Naive thymus-derived CD4-positive, alpha-beta T cell (primary cell): ENCODE measurements at regions not wholly inside any gene's neighbourhood (a gene's known extent, or its start where the extent isn't known, plus 50 kb on each side); places are given as distances from the start of the nearest gene placed in this dataset.

ENCODE experiments used
- ATAC-seq: fragments of 150-1000 bp; cut with Tn5 transposase; 2 replicates; pipeline ENCODE4 v1.10.0; 2021; ENCODE audit warnings: mild to moderate bottlenecking, moderate library complexity
- CTCF ChIA-PET: fragments of 350-600 bp; sonication (Branson Sonifier 250); formaldehyde crosslinking; loops from one replicate; lab custom pipeline; 2021; ENCODE audit warnings: antibody characterized with exemption; lab: Charles Lee
- POLR2A ChIA-PET: fragments of 350-600 bp; sonication (Branson Sonifier 250); formaldehyde crosslinking; loops from one replicate; lab custom pipeline; 2021; ENCODE audit warnings: antibody characterized with exemption, inconsistent platforms; lab: Charles Lee
- DNase-seq, 9 donors: peaks; one replicate each; pipeline versions ENCODE4 v3.0.0 to v3.0.0-alpha.2; 2020 to 2022; ENCODE audit warnings: mixed read lengths in 1 of 9
- H3K27ac ChIP-seq: one replicate; pipeline ENCODE4 v1.7.0; 2013; ENCODE audit warnings: mild to moderate bottlenecking, low read depth, low read length, moderate library complexity
- H3K27me3 ChIP-seq, 2 donors: one replicate each; pipeline ENCODE4 v1.7.0; 2013; ENCODE audit warnings: low read length in 2 of 2, mild to moderate bottlenecking in 2 of 2, moderate library complexity in 2 of 2; ENCODE audit not compliant: control insufficient read depth in 2 of 2, insufficient read depth in 2 of 2
- H3K36me3 ChIP-seq, 3 experiments: 1 replicate in 2 of 3; 2 replicates in 1 of 3; pipeline ENCODE4 v1.7.0; 2013; ENCODE audit warnings: low read length in 3 of 3, mild to moderate bottlenecking in 3 of 3, moderate library complexity in 1 of 3; ENCODE audit not compliant: insufficient read depth in 3 of 3, control insufficient read depth in 2 of 3
- H3K4me1 ChIP-seq, 2 donors: one replicate each; pipeline ENCODE4 v1.7.0; 2013; ENCODE audit warnings: low read length in 2 of 2, mild to moderate bottlenecking in 2 of 2, moderate library complexity in 1 of 2; ENCODE audit not compliant: control insufficient read depth in 2 of 2, insufficient read depth in 2 of 2
- H3K4me3 ChIP-seq: 2 replicates; pipeline ENCODE4 v1.7.0; 2013; ENCODE audit warnings: mild to moderate bottlenecking, low read length
- H3K9me3 ChIP-seq, 3 experiments: 1 replicate in 2 of 3; 2 replicates in 1 of 3; pipeline ENCODE4 v1.7.0; 2013; ENCODE audit warnings: low read length in 3 of 3; ENCODE audit not compliant: control insufficient read depth in 2 of 3
- H3K27ac Mint-ChIP-seq, 9 donors: one replicate each; pipeline ENCODE4 v1.8.0; 2020 to 2022; ENCODE audit warnings: mixed read lengths in 9 of 9, mild to moderate bottlenecking in 8 of 9, moderate library complexity in 5 of 9, inconsistent platforms in 2 of 9
- H3K27me3 Mint-ChIP-seq, 5 donors: one replicate each; pipeline ENCODE4 v1.8.0; 2021 to 2022; ENCODE audit warnings: mixed read lengths in 5 of 5, mild to moderate bottlenecking in 1 of 5
- H3K36me3 Mint-ChIP-seq, 5 donors: one replicate each; pipeline ENCODE4 v1.8.0; 2020 to 2022; ENCODE audit warnings: mixed read lengths in 5 of 5, mild to moderate bottlenecking in 3 of 5, inconsistent platforms in 1 of 5
- H3K4me1 Mint-ChIP-seq, 7 donors: one replicate each; pipeline ENCODE4 v1.8.0; 2020 to 2022; ENCODE audit warnings: mixed read lengths in 7 of 7, mild to moderate bottlenecking in 3 of 7, inconsistent platforms in 1 of 7
- H3K4me3 Mint-ChIP-seq, 10 donors: one replicate each; pipeline ENCODE4 v1.8.0; 2020 to 2022; ENCODE audit warnings: mild to moderate bottlenecking in 10 of 10, mixed read lengths in 10 of 10, moderate library complexity in 6 of 10, inconsistent platforms in 2 of 10
- H3K9me3 Mint-ChIP-seq, 11 donors: one replicate each; pipeline ENCODE4 v1.8.0; 2020 to 2022; ENCODE audit warnings: mixed read lengths in 11 of 11, mild to moderate bottlenecking in 4 of 11, inconsistent platforms in 1 of 11, moderate library complexity in 1 of 11
- intact Hi-C, 2 donors: fragments of 100-400 bp; cut with micrococcal nuclease; formaldehyde crosslinking; loops; one replicate each; pipeline ENCODE4 v1.15.1; 2023

DNA sequence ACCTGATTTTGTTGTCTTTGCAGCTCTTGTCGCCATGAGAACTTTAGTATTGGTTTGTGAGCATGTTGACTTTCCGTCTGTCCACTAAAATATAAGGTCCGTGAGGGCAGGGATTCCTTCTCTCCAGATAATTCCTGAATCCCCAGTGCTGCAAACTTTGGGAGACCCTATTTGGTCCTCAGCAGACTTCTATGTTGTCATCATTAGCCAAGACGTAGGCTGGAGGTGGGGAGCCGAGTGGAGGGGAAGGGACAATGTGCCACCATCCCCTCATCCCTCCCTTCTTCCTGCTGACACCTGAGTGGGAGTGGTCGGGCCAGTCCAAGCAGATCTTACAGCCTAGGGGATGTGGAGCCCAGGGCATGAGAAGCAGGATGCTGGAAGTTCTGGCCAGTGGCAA is 690.6 kb downstream of the TBC1D22A start:
- intact Hi-C loops, result no loop called here
- Mint-ChIP-seq H3K27me3 (peaks cover 0 to 19% (median 0%) of the 10 kb centered on the region in 5 donors), H3K4me3 (no peak overlapping the region), H3K9me3 (peaks cover 4 to 28% (median 13%) of the 10 kb centered on the region in 11 donors), H3K27ac (no peak overlapping the region), H3K36me3 (peaks cover 0 to 9% (median 4%) of the 10 kb centered on the region in 5 donors), H3K4me1 (peaks cover 0 to 1% (median 0%) of the 10 kb centered on the region in 7 donors)
- no peak for DNase-seq
- H3K4me1 ChIP-seq, result no peaks in the 10 kb centered on the region
- H3K9me3 ChIP-seq, result peaks cover 0 to 9% (median 0%) of the 10 kb centered on the region in 3 experiments
- H3K27ac ChIP-seq, result no peak overlapping the region
- no peak overlapping the region for H3K4me3 ChIP-seq
- ChIA-PET POLR2A (no interaction called here), CTCF (no interaction called here)
- H3K27me3 ChIP-seq, result no peaks in the 10 kb centered on the region
- no peaks in the 10 kb centered on the region for H3K36me3 ChIP-seq
- ATAC-seq, result no peak

DNA sequence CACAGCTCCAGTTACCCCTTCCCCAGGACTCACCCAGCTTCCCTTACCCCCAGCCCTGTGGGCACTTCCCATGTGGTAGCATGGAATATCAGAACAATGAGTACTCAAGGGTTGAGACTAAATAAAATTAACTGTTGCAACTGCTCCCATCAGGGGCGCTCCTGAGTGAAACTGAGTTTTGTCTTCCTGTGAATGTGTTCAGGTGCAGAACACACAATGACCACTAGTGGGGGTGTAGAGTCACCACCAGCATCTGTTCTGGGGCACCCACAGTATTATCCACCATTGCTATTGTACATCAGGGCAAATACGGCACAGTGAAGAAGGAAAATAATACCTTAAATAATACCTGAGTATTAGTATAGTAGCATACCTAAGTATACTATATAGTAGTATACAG is 689.7 kb downstream of the TBC1D22A start:
- CTCF ChIA-PET, result no interaction called here
- DNase-seq, result no peak
- H3K4me3 Mint-ChIP-seq, result no peak overlapping the region
- H3K4me1 Mint-ChIP-seq, result peaks cover 0 to 1% (median 0%) of the 10 kb centered on the region in 7 donors
- no peaks in the 10 kb centered on the region for H3K36me3 ChIP-seq
- no peak overlapping the region for H3K4me3 ChIP-seq
- intact Hi-C loops, result no loop called here
- peaks cover 0 to 9% (median 4%) of the 10 kb centered on the region in 5 donors for H3K36me3 Mint-ChIP-seq
- ATAC-seq, result no peak
- no peak overlapping the region for H3K27ac Mint-ChIP-seq
- H3K9me3 ChIP-seq, result peaks cover 0 to 9% (median 0%) of the 10 kb centered on the region in 3 experiments
- peaks cover 5 to 28% (median 15%) of the 10 kb centered on the region in 11 donors for H3K9me3 Mint-ChIP-seq
- H3K27me3 ChIP-seq, result no peaks in the 10 kb centered on the region
- H3K4me1 ChIP-seq, result no peaks in the 10 kb centered on the region
- no peak overlapping the region for H3K27ac ChIP-seq
- H3K27me3 Mint-ChIP-seq, result peaks cover 0 to 20% (median 0%) of the 10 kb centered on the region in 5 donors
- POLR2A ChIA-PET, result no interaction called here

DNA sequence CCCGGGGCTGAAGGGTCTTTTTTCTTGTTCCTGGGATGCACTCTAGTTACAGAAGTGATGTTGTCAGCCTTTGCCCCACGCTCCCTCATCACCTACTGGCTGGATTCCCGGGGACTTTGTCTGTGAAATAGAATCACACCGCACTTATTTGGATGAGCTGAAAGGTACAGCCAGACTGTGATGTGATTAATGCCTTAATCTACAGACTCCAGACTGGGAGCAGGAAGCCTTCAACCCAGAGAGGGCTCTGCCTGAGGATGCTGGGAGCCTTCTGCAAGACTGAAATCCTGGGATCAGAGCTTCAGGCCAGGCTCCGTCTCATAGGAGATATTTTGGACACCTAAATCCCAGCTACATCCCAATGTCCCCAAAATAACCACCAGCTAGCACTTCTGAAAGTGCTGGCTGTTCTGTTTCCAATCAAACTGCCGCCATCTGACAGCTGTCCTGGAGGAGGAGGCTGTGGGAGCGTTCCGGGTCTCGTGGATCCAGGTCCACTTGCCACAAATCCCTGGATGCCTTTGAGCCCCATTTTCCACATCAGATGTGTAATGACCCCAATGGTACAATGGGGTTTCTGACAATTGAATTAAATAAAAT is 688.5 kb downstream of the TBC1D22A start:
- peaks cover 0 to 20% (median 0%) of the 10 kb centered on the region in 5 donors for H3K27me3 Mint-ChIP-seq
- H3K9me3 Mint-ChIP-seq, result peaks cover 5 to 28% (median 15%) of the 10 kb centered on the region in 11 donors
- no peaks in the 10 kb centered on the region for H3K27me3 ChIP-seq
- H3K36me3 ChIP-seq, result no peaks in the 10 kb centered on the region
- H3K4me1 ChIP-seq, result no peaks in the 10 kb centered on the region
- H3K27ac ChIP-seq, result no peak overlapping the region
- no peaks in the 10 kb centered on the region for H3K4me1 Mint-ChIP-seq
- ChIA-PET POLR2A (no interaction called here), CTCF (no interaction called here)
- H3K4me3 ChIP-seq, result no peak overlapping the region
- peaks cover 0 to 9% (median 0%) of the 10 kb centered on the region in 3 experiments for H3K9me3 ChIP-seq
- DNase-seq, result no peak
- H3K36me3 Mint-ChIP-seq, result peaks cover 0 to 9% (median 4%) of the 10 kb centered on the region in 5 donors
- H3K27ac Mint-ChIP-seq, result no peak overlapping the region
- H3K4me3 Mint-ChIP-seq, result no peak overlapping the region
- ATAC-seq, result no peak
- intact Hi-C loops, result no loop called here

DNA sequence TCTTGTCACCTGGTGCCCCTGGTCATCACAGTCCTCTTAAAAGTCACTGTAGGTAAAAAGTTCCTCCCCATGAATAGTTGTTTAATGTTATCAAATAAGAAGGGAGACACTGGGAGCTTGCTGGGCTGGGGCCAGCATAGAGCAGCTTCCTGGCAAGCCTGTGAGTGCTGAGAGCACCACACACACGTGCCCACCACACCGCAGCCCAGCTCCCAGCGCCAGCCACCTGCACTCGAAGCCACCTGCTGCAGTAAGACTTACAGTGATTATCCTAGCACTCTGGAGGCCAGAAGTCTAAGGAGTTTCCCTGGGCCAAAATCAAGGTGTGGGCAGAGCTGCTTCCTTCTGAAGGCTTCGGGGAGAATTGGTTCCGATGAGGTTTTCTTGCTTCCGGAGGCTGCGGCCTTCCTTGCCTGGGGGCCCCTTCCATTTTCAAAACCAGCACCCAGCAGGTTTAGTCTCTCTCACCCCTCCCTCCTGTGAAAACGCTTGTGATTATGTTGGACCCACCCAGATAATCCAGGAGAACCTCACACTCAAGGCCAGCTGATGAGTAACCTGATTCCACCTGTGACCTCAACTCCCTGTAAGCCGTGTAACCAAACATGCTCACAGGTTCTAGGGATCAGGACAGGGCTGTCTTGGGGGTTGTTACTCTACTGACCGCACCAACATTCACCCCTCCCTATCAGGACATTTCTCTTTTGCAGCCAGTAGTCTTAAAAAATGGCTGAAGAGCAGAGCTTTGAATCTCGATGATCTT is 687.2 kb downstream of the TBC1D22A start:
- no peak overlapping the region for H3K4me3 ChIP-seq
- ChIA-PET POLR2A (no interaction called here), CTCF (no interaction called here)
- peaks cover 0 to 9% (median 0%) of the 10 kb centered on the region in 3 experiments for H3K9me3 ChIP-seq
- H3K27me3 ChIP-seq, result no peaks in the 10 kb centered on the region
- H3K27ac ChIP-seq, result no peak overlapping the region
- ATAC-seq (no peak), DNase-seq (no peak)
- no peaks in the 10 kb centered on the region for H3K36me3 ChIP-seq
- peaks cover 5 to 20% (median 13%) of the 10 kb centered on the region in 11 donors for H3K9me3 Mint-ChIP-seq
- peaks cover 0 to 31% (median 0%) of the 10 kb centered on the region in 5 donors for H3K27me3 Mint-ChIP-seq
- intact Hi-C loops, result no loop called here
- peaks cover 0 to 9% (median 0%) of the 10 kb centered on the region in 5 donors for H3K36me3 Mint-ChIP-seq
- no peak overlapping the region for H3K27ac Mint-ChIP-seq
- no peak overlapping the region for H3K4me3 Mint-ChIP-seq
- peaks cover 0 to 6% (median 0%) of the 10 kb centered on the region in 7 donors for H3K4me1 Mint-ChIP-seq
- no peaks in the 10 kb centered on the region for H3K4me1 ChIP-seq

DNA sequence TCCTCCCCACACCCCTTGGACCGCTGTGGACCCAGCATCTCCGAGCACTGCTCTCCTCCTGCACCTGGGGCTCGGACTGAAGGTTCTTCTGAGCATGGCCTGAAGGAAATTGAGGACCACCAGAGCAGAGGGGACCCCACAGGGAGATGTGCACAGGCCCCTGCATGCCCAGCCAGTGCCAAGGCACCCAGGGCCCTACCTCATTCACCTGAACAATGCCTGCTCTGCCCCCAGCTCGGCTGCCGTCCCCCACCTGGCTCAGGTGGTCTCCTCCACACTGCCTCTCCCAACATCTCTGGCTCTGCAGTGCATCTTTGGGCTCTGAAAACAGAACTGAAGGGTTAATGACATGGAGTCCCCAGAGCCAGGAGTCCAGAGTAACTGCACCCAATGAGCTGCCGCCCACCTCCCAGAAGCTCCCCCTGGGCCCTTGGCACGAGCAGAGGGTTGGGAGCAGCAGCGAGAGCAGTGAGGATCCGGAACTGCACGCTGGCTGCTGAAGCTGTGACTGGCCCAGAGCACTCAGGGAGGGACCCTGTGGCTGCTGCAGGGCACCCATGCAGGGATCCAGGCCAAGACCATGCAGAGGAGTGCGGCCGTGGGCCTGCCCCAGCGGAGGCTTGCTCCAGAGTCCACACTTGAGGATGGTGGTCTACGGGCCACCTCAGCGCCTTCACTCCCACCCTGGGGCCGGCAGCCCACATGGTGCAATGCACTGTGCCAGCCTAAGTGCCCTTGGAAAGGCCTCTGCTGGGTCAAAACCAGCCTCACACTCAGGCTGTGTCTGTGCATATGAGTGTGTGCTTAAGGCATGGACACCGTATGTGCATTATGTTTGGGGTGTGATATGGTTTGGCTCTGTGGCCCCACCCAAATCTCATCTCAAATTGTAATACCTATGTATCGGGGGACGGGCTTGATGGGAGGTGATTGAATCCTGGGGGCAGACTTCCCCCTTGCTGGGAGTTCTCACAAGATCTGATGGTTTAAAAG is 686.1 kb downstream of the TBC1D22A start:
- Mint-ChIP-seq H3K9me3 (peaks cover 0 to 14% (median 6%) of the 10 kb centered on the region in 11 donors), H3K4me3 (no peak overlapping the region), H3K4me1 (peaks cover 0 to 6% (median 0%) of the 10 kb centered on the region in 7 donors), H3K27ac (no peak overlapping the region), H3K36me3 (peaks cover 0 to 4% (median 0%) of the 10 kb centered on the region in 5 donors), H3K27me3 (peaks cover 0 to 31% (median 0%) of the 10 kb centered on the region in 5 donors)
- no peak overlapping the region for H3K4me3 ChIP-seq
- no peak overlapping the region for H3K27ac ChIP-seq
- H3K9me3 ChIP-seq, result peaks cover 0 to 1% (median 0%) of the 10 kb centered on the region in 3 experiments
- no peaks in the 10 kb centered on the region for H3K4me1 ChIP-seq
- DNase-seq, result no peak
- H3K27me3 ChIP-seq, result no peaks in the 10 kb centered on the region
- no peaks in the 10 kb centered on the region for H3K36me3 ChIP-seq
- CTCF ChIA-PET, result no interaction called here
- POLR2A ChIA-PET, result no interaction called here
- no peak for ATAC-seq
- intact Hi-C loops, result no loop called here
